ENCODE measurements at regions not wholly inside any gene's neighbourhood (a gene's known extent, or its start where the extent isn't known, plus 50 kb on each side); places are given as distances from the start of the nearest gene placed in this dataset.
"Not testable (repeated sequence)": the region's sequence is repeated elsewhere in the genome, so short reads cannot be mapped to it uniquely, and the experiment has no call there.

DNA sequence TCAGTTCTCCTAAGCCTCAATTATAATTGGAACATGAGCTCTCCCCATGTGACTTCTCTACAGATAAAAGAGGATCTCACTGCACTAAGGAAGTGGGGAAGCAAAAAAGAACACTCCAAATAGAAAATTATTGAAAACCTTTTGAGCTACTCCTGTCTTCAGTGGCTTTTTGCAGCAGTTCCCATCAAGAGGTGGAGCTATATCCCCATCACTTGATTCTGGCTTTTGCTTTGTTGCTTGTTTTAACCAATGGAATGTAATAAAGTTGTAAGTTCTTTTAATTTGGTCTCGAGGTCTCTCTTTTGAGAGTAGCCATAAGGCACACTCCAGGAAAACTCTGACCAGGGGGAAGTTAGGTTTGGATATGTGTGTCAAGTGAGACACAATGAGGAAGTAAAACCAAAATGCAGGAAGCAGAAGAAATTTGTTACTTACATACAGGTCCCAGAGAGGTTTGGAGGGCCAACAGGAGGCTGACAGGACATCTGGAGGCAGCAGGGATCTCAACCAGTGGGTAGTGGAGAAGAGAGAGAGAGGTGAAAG is 569.4 kb downstream of the HTR7 start:
- intact Hi-C loops (cut with DNase I) = no loop called here
- DNase-seq (ENCODE audit: low spot score) = no peak

DNA sequence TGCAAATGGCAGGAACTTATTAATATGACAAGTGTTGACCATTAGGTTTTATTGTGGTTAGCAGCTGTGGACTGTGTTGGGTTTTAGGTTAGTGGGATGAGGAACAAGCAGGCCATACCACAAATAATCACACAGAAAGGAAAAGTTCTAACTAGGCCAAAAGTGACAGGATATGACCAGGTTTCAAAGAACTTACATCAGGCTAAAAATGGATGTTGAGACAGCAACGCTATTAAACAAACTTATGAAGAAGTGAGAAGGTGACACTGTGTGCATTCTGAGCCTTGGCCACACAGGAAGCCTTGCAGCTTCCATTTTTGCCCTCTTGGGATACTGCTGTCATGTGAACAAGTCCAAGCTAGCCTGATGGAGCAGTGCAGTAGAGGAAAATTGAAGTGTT is 568.8 kb downstream of the HTR7 start:
- intact Hi-C loops (cut with DNase I) = no loop called here
- no peak for DNase-seq (ENCODE audit: low spot score)

DNA sequence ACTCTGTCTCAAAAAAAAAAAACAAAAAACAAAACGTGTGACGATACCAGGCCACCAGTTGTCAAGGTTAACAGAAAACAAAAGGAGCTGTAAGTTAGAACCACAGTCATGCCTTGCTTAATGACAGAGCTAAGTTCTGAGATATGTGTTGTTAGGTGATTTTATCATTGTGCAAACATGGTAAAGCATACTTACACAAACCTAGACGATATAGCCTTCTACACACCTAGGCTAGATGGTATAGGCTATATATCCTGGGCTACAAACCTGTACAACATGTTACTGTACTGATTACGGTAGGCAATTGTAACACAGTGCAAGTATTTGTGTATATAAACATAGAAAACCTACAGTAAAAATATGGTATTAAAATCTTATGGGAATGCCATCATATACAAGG is 564.2 kb downstream of the HTR7 start:
- DNase-seq (ENCODE audit: low spot score) = no peak
- intact Hi-C loops (cut with DNase I) = no loop called here

DNA sequence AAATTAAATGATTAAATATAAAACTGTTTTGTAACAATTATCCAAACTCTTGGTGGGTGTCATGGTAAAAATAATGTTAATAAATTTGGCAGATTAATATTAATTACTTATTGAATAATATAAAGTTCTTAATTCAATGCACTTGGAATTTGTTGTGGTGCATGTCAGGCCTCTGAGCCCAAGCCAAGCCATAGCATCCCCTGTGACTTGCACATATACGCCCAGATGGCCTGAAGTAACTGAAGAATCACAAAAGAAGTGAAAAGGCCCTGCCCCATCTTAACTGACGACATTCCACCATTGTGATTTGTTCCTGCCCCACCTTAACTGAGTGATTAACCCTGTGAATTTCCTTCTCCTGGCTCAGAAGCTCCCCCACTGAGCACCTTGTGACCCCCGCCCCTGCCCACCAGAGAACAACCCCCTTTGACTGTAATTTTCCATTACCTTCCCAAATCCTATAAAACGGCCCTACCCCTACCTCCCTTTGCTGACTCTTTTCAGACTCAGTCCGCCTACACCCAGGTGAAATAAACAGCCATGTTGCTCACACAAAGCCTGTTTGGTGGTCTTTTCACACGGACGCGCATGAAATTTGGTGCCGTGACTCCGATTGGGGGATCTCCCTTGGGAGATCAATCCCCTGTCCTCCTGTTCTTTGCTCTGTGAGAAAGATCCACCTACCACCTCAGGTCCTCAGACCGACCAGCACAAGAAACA is 562.9 kb downstream of the HTR7 start:
- DNase-seq (ENCODE audit: low spot score); intact Hi-C loops (cut with DNase I): not testable (repeated sequence)

DNA sequence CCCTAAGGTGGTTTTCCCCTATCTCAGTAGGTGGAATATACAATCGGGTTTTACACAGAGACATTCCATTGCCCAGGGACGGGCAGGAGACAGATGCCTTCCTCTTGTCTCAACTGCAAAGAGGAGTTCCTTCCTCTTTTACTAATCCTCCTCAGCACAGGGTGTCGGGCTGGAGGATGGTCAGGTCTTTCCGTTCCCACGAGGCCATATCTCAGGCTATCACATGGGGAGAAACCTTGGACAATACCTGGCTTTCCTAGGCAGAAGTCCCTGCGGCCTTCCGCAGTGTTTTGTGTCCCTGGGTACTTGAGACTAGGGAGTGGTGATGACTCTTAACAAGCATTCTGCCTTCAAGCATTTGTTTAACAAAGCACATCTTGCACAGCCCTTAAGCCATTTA is 555.8 kb downstream of the HTR7 start:
- intact Hi-C loops (cut with DNase I); DNase-seq (ENCODE audit: low spot score): not testable (repeated sequence)

DNA sequence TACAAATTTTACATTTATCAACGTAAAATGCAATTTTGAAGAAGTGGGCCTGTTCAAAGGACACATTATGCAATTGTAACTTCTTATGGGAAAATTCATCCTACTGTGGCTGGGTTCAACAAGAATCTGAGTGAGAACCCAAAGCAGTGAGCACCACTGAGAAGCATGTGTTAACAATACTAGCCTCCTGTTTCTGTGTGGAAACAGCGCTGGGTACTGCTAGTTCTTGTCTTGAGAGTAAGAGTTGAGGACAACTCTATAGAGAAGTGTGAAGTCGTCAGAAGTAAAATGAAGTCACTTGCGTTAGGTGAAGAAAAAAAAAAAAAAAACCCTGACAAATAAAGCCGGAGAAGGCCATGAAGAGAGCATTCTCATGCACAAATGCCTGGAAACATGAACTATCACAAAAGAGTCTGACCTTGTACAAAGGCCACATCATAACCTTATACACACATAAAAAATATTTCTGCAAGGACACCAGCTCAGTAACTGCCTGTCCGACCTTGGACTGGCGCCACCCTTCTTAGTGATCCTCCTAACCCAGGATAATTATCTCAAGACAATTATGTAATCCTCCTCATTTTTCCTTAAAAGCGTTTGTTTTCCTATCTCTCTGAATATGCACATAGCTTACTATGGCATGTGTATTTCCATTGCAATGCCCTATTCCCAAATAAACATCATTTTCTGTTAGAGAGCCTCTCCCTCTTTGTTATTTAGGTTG is 554.9 kb downstream of the HTR7 start:
- no peak for DNase-seq (ENCODE audit: low spot score)
- intact Hi-C loops (cut with DNase I) = no loop called here

DNA sequence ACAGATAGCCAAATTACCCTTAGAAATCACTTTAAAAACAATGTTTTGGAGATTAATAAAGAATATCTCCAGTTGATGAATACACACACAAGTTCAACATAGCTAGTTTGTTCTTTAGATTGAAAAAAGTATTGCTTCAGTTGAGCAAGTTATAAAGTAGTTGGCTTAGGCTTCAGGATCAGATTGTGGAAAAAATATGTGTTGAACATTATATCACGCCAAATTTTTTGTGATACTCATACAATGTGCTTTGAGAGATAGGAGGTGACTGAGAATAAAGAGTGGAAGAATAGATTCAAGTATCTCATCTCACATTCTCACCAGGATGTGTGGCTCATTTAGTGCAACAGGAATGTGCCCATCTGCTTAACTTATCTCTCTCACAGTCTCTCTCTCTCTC is 553.3 kb downstream of the HTR7 start:
- intact Hi-C loops (cut with DNase I) = no loop called here
- no peak for DNase-seq (ENCODE audit: low spot score)

DNA sequence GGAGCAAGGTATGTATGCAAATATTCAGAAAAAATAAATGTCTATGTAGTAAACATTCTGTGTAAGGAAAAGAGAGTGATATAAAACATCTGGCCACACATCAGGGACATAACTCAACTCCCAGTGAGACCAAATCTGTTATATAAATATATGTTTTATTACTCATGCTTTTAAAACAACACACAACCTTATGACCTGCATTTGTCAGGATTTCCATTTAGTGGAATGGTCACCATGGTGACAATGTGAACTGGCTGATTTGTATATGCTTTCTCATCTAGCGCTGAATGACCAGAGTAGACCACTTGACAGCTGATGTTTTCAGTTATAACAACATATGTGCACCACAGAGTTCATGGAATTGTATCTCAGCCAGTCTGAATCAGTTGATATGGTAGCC is 551.7 kb downstream of the HTR7 start:
- intact Hi-C loops (cut with DNase I) = no loop called here
- DNase-seq (ENCODE audit: low spot score) = no peak

DNA sequence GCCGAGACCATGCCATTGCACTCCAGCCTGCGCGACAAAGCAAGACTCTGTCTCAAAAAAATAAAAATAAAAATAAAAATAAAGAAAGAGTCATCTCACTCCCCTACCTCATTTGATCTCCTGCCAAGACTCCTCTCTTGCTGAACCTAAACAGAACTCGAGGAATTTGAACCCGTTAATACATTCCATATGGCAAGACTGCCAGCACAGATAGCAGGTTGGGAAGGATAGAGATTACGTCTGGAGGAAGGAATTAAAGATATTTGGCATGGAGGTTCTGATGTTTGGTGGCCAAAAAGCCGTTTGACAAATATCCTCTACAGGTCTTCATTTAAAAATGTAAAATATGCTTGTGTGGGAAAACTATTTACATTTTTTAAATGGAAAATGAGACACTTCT is 549.6 kb downstream of the HTR7 start:
- intact Hi-C loops (cut with DNase I) = no loop called here
- no peak for DNase-seq (ENCODE audit: low spot score)

DNA sequence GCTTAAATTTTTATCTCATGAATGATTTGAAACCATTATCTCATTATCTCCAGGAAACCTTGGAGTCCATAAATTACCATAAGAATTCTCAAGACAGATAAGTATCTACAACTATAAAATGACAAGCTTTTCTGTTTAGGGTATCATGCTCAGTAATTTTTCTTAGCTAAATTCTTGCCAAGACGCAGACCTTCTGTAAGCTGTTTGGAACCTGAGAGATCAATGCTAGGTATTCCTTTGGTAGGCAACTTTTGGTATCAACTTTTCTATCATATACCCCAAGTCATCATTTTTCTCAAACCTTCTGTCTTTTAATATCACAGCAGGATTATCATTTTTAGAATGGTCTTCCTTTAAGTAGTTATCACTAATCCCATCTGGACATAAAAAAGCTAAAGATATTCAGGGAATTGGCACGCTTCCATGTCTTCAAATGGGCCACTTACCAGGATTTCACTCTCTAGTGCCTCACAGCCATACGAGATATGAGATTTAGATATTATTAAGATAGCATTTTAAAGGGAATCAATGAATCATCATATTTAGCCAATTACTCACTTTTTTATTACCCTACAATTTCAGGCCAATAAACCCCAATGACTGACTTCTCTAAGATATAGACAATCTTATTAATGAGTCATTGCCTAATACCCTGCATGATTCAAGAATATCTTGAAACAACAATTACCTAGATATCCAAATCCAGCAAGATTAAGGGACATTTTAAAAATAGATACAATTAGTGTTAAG is 544.1 kb downstream of the HTR7 start:
- DNase-seq (ENCODE audit: low spot score) = no peak
- intact Hi-C loops (cut with DNase I) = no loop called here

DNA sequence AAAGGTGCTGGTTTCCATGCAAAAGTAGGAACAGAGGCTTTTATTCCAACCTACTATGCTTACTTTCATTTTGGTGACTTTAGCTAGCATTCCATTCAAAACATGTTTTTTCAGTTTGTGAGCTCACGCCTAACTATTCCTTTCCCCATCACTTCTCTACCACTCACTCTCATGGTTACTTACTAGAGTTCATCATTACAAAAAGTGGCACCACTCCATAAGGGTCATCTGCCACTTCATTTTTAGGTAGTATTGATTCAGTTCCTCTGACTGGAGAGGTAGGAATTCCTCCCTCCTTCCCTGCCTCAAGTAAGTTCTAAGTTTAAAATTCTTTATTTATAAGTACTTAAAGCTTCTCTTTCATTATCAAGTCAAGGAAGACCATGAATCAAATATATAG is 543.1 kb downstream of the HTR7 start:
- intact Hi-C loops (cut with DNase I) = no loop called here
- no peak for DNase-seq (ENCODE audit: low spot score)

DNA sequence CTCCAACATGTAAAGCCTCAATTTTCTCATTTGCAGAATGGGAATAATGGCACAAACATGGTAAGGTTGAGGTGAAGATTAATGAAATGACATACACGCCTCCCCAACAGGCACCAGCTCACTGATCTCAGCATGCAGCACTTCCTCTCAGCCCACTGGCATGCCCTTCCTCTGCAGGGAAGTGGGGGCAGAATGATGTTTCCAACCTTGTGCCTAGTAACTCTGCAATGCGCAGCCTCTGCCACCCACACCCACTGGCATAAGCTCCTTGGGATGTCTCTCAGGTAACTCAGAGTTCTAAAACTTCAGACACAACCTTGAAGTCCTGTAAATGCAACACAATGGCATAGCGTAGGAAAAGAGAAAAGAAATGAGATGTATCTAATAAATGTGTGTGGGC is 540.7 kb downstream of the HTR7 start:
- no peak for DNase-seq (ENCODE audit: low spot score)
- intact Hi-C loops (cut with DNase I) = no loop called here

DNA sequence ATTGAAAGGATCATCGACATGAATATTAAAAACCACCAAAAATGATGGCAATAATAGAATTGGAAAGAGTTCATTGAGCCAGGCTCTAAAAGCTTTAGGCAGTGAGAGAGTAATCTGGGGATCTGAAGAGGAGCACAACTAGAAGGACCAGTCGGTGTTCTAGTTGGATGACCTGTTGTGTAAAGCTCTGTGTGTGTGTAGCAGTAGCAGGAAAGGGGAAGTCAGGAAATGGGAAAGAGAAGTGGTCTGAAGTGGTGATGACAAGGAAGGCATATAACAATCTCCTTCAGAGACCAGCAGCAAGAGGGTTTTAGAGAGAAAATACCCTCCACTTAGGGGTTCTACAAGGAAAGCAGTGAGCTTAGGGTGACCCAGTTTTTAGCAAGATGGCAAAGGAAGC is 539.2 kb downstream of the HTR7 start:
- DNase-seq (ENCODE audit: low spot score) = no peak
- intact Hi-C loops (cut with DNase I) = no loop called here

DNA sequence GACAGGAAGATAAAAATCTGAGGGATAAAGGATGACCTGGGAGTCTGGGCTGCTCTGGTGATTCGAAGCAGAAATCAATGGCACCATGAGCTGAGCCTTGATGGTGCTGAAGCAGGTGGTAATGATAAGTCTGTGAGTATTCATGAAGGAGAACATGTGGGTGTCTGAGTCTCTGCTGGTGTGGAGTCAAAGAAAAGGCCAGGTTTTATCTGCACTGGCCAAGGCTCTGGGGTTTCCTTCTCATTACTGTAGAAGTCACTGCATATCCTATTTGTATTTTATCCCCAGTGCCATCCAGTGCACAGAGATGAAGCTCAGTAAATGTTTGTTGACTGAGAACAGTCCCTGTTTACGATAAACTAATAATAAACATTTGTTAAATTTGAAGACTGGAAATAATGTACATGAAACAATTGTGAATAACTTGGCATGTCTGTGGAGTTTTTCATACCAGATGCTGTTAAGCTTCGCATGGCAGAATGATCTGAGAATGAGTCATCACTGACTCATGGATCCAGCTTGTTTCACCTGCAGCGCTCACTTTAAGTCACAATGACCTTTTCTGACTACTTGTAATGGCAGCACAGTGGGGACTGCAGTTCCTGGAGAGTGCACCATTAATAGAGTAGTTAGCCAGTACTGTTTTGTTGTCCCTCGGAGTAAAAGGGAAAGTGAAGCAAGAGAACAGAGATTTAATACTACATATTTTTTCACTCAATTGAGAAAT is 538.5 kb downstream of the HTR7 start:
- DNase-seq (ENCODE audit: low spot score) = no peak
- intact Hi-C loops (cut with DNase I) = no loop called here

DNA sequence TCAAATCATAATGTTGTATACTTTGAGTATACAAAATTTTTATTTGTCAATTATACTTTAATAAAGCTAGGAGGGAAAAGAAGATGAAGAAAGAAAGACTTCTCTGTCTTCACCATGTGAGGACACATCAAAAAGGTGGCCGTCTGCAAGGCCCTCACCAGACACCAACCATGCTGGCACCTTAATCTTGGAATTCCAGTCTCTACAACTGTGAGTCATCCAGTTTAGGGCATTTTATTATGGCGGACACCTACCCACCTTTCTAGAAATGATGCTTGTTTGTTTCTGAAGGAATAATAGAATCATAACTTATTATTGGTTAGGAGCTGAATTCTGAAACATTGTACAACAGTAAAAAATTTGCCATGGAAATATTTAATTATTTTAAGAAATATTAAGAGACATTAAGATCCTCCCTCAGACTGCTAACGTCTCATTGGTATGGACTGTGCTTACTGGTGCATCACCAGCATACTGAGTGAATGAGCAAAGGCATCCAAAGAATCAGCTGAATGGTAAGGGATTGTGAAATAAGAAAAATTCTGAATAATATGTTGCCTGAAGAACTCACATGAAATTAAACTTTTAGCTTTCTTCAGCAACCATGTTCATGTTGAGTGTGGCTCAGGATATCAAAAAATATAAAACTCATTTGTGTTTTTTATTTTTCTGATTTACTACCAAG is 536.6 kb downstream of the HTR7 start:
- no peak for DNase-seq (ENCODE audit: low spot score)
- intact Hi-C loops (cut with DNase I) = no loop called here

DNA sequence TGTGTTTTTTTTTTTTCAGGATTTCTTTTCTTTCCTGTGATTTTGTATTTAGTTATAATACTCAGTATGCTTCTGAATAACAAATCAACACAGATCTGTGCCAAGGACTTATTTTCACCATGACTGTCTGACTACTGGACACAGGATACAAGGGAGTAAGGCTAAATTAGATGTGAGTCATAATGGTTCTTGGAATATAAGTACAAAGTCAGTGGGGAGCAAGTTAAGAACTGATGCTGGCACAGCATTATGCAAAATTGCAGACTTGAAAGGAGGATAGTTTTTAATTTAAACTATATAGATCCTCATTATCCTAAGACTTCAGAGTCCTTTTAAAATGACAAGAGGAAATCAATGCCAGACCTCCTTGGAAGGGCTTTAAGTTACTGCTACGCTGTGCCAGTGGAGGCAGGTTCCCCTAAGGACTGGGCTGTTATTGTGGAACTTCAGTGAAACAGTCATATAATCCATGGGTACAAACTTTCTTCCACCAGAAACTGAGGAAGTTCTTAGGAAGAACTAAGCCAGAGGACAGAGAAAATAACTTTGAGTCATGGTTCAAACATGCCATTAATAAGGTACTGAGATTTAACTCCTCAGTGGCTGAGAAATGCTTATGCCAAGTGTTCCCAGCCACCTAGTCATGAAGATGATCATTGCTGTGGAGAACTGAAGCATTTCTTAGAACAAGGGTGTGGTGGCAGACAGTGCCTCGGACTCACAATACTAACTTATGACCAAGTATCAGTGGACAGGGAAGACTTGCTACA is 531.2 kb downstream of the HTR7 start:
- intact Hi-C loops (cut with DNase I) = no loop called here
- no peak for DNase-seq (ENCODE audit: low spot score)

DNA sequence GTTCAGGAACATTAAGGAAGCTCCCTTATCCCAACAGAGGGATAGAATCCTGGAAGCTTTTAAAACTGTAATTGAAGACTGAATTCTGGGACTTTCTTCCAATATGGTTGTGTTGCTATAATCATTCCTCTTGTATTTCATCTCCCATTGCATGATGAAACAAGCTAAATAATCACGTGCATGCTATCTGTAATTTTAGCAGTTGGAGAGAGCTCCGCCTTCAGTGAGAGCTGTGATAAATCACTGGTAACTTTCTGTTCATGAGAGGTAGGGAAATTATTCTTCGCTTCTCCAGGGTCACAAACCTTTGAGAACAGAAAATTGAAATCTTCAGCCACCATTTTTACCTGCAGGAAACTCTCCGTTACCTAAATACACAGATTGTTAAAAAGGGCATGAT is 530.2 kb downstream of the HTR7 start:
- DNase-seq (ENCODE audit: low spot score) = no peak
- intact Hi-C loops (cut with DNase I) = no loop called here

DNA sequence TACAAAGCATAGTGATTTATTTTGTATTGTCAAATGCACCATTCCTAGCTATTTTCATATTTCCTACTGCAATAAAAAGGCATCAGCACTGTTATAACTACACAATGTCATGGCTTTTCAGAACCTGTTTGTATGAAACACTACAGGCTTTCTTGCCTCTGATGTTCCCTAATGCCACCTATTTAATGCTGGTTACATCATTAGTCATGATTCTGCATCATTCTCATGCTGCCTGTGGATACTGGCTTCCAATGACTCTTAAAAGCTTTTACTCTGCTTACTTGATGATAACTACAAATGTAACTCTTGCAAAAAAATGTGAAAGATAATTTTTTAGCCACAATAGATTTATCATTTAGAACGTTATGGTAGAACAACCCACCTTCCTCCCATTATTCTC is 529.4 kb downstream of the HTR7 start:
- no peak for DNase-seq (ENCODE audit: low spot score)
- intact Hi-C loops (cut with DNase I) = no loop called here

Measured in posterior vena cava (tissue), 2 donors.